K562 (cell line): ENCODE measurements at regions not wholly inside any gene's neighbourhood (a gene's known extent, or its start where the extent isn't known, plus 50 kb on each side); places are given as distances from the start of the nearest gene placed in this dataset.

Source experiments
- CCNT2 ChIP-seq: IDR thresholded peaks from 2 replicates; pipeline ENCODE4 v1.6.1; 2011; ENCODE audit warnings: borderline replicate concordance, low read depth, mild to moderate bottlenecking, moderate library complexity, mixed read lengths, low read length; ENCODE audit not compliant: insufficient read length; ENCODE audit errors: extremely low read depth
- KLF13 ChIP-seq: fragments of 450-650 bp; IDR thresholded peaks from 2 replicates; pipeline ENCODE4 v1.6.1; 2016; ENCODE audit warnings: missing genetic modification characterization, low read depth, mild to moderate bottlenecking, missing compliant biosample characterization, moderate library complexity, borderline replicate concordance
- NCOA4 ChIP-seq: fragments of 450-650 bp; IDR thresholded peaks from 2 replicates; pipeline ENCODE4 v1.6.1; 2018; ENCODE audit warnings: mild to moderate bottlenecking; ENCODE audit not compliant: partially characterized antibody
- SP1 ChIP-seq: sonication (generic); formaldehyde crosslinking; IDR thresholded peaks from 2 replicates; pipeline ENCODE4 v1.8.1; 2022; ENCODE audit warnings: mild to moderate bottlenecking, missing genetic modification reagents
- ZNF707 ChIP-seq: fragments of 250-450 bp; sonication (Bioruptor Pico); conservative IDR thresholded peaks from 2 replicates; pipeline ENCODE4 v1.8.0; 2022; ENCODE audit warnings: inconsistent platforms, mild to moderate bottlenecking, moderate library complexity
- TF ChIP-seq, protein P1 (sequence below): fragments of 450-650 bp; IDR thresholded peaks from 2 replicates; pipeline ENCODE4 v1.6.1; 2016; ENCODE audit warnings: mild to moderate bottlenecking, moderate library complexity
- TF ChIP-seq, protein P2 (sequence below): IDR thresholded peaks from 2 replicates; pipeline ENCODE4 v1.6.1; 2011; ENCODE audit not compliant: insufficient read length; ENCODE audit errors: extremely low read depth

DNA sequence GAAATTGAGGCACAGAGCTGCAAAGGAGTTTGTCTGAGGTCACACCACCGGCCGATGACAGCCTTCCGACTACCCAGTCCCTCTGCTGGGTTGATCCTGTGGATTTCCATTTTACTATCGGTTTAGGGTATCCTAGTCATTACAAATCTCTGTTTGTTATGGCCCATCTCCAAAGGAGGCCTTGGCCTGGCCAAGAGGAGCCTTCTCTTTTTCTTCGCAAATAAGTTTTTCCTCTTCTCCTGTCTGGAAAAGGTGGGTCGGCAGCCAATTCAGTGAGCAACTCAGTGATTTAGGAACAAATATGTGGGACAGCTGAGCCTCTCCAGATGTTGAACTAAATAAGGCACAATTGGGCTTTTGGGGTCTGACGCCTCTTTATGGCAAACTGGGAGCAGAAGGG lies 169.2 kb upstream of the RBPJ start (continued):
- TF ChIP-seq, protein P1, sequence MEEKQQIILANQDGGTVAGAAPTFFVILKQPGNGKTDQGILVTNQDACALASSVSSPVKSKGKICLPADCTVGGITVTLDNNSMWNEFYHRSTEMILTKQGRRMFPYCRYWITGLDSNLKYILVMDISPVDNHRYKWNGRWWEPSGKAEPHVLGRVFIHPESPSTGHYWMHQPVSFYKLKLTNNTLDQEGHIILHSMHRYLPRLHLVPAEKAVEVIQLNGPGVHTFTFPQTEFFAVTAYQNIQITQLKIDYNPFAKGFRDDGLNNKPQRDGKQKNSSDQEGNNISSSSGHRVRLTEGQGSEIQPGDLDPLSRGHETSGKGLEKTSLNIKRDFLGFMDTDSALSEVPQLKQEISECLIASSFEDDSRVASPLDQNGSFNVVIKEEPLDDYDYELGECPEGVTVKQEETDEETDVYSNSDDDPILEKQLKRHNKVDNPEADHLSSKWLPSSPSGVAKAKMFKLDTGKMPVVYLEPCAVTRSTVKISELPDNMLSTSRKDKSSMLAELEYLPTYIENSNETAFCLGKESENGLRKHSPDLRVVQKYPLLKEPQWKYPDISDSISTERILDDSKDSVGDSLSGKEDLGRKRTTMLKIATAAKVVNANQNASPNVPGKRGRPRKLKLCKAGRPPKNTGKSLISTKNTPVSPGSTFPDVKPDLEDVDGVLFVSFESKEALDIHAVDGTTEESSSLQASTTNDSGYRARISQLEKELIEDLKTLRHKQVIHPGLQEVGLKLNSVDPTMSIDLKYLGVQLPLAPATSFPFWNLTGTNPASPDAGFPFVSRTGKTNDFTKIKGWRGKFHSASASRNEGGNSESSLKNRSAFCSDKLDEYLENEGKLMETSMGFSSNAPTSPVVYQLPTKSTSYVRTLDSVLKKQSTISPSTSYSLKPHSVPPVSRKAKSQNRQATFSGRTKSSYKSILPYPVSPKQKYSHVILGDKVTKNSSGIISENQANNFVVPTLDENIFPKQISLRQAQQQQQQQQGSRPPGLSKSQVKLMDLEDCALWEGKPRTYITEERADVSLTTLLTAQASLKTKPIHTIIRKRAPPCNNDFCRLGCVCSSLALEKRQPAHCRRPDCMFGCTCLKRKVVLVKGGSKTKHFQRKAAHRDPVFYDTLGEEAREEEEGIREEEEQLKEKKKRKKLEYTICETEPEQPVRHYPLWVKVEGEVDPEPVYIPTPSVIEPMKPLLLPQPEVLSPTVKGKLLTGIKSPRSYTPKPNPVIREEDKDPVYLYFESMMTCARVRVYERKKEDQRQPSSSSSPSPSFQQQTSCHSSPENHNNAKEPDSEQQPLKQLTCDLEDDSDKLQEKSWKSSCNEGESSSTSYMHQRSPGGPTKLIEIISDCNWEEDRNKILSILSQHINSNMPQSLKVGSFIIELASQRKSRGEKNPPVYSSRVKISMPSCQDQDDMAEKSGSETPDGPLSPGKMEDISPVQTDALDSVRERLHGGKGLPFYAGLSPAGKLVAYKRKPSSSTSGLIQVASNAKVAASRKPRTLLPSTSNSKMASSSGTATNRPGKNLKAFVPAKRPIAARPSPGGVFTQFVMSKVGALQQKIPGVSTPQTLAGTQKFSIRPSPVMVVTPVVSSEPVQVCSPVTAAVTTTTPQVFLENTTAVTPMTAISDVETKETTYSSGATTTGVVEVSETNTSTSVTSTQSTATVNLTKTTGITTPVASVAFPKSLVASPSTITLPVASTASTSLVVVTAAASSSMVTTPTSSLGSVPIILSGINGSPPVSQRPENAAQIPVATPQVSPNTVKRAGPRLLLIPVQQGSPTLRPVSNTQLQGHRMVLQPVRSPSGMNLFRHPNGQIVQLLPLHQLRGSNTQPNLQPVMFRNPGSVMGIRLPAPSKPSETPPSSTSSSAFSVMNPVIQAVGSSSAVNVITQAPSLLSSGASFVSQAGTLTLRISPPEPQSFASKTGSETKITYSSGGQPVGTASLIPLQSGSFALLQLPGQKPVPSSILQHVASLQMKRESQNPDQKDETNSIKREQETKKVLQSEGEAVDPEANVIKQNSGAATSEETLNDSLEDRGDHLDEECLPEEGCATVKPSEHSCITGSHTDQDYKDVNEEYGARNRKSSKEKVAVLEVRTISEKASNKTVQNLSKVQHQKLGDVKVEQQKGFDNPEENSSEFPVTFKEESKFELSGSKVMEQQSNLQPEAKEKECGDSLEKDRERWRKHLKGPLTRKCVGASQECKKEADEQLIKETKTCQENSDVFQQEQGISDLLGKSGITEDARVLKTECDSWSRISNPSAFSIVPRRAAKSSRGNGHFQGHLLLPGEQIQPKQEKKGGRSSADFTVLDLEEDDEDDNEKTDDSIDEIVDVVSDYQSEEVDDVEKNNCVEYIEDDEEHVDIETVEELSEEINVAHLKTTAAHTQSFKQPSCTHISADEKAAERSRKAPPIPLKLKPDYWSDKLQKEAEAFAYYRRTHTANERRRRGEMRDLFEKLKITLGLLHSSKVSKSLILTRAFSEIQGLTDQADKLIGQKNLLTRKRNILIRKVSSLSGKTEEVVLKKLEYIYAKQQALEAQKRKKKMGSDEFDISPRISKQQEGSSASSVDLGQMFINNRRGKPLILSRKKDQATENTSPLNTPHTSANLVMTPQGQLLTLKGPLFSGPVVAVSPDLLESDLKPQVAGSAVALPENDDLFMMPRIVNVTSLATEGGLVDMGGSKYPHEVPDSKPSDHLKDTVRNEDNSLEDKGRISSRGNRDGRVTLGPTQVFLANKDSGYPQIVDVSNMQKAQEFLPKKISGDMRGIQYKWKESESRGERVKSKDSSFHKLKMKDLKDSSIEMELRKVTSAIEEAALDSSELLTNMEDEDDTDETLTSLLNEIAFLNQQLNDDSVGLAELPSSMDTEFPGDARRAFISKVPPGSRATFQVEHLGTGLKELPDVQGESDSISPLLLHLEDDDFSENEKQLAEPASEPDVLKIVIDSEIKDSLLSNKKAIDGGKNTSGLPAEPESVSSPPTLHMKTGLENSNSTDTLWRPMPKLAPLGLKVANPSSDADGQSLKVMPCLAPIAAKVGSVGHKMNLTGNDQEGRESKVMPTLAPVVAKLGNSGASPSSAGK, result no peak
- TF ChIP-seq ZNF707 (CRISPR knock-in tag), result no peak
- TF ChIP-seq KLF13 (tag), result no peak
- no peak for TF ChIP-seq NCOA4
- no peak for TF ChIP-seq SP1 (CRISPR knock-in tag)
- TF ChIP-seq, protein P2, sequence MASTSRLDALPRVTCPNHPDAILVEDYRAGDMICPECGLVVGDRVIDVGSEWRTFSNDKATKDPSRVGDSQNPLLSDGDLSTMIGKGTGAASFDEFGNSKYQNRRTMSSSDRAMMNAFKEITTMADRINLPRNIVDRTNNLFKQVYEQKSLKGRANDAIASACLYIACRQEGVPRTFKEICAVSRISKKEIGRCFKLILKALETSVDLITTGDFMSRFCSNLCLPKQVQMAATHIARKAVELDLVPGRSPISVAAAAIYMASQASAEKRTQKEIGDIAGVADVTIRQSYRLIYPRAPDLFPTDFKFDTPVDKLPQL, result no peak
- no peak for TF ChIP-seq CCNT2
